H7 (cell line): ENCODE measurements at regions not wholly inside any gene's neighbourhood (a gene's known extent, or its start where the extent isn't known, plus 50 kb on each side); places are given as distances from the start of the nearest gene placed in this dataset.

Experiments
- DNase-seq: peaks from one replicate; pipeline ENCODE4 v3.0.0; 2012
- H3K27me3 ChIP-seq: 2 replicates; pipeline ENCODE4 v1.6.0; 2011; ENCODE audit warnings: mild to moderate bottlenecking, low read length; ENCODE audit not compliant: control insufficient read depth, insufficient read depth
- H3K36me3 ChIP-seq: replicated peaks from 2 replicates; pipeline ENCODE4 v1.5.1; 2011; ENCODE audit warnings: low read length; ENCODE audit not compliant: control insufficient read depth, insufficient read depth
- H3K4me3 ChIP-seq: 2 replicates; pipeline ENCODE4 v1.5.1; 2011; ENCODE audit warnings: low read depth, mild to moderate bottlenecking, control low read depth, low read length, moderate library complexity; ENCODE audit not compliant: insufficient read depth

DNA sequence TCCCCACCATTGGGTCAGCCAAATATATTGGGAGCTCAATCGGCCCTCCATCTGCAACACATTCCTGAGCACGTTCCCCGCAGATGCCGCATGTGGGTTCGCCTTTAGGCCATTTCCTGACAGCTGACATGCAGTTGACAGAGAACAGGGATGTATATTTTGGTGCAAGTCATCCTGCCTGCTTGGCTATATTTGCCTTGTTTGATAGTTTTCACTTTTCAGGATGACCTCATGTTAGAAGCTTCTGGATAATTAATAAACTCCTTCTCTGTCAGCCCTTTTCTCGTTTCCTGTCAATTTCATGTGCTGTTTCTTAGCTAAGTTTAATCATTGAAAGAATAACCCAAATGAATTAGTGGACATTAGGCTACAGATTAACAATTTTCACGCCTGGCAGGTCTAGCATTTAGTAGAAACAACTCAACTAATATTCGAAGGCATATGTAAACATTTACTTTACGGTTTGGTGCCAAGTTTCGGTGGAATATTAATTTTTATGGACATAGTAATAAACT is 105.8 kb upstream of the SLC5A12 start:
- Histone ChIP-seq H3K4me3 (no peak overlapping the region), H3K27me3 (no peaks in the 10 kb centered on the region), H3K36me3 (no peaks in the 10 kb centered on the region)
- DNase-seq, result no peak

DNA sequence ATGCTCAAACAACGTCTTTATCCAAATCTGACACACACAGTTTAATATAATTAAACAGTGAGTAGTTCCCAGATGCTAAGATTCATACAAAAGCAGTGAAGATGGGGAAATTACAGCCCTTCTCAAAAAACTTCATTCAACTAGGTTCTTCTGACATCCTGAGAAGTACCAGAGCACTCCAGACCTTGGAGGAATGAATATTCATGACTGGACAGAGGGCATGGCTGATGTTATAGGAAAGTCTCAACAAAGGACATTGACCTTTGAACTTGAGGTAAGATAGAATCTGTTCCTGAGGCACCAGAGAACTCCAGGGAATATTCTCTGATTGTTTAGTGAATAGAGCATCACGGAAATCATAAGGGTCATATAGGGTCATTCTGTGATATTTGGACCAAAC is 106.4 kb upstream of the SLC5A12 start:
- Histone ChIP-seq H3K27me3 (no peaks in the 10 kb centered on the region), H3K4me3 (no peak overlapping the region), H3K36me3 (no peaks in the 10 kb centered on the region)
- no peak for DNase-seq

DNA sequence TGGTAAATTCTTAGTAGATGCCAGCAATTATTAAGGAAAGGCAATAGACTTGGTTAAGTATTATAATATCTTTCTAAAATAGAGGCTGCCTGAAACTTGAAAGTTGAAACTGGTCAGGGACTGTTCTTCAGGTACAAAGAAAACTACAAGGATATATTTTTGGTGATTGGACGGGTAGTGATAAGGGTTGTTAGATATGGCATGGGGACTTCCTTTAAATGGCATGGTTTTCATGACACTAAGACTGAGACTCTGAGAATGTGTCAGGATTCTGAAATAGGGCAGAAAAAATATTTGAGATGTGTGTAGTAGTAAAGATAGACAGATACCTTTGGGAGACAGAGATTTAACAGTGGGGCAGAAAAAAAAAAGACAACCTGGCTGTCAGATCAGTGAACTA is 108.4 kb upstream of the SLC5A12 start:
- no peak for DNase-seq
- Histone ChIP-seq H3K36me3 (no peaks in the 10 kb centered on the region), H3K27me3 (no peaks in the 10 kb centered on the region), H3K4me3 (no peak overlapping the region)

DNA sequence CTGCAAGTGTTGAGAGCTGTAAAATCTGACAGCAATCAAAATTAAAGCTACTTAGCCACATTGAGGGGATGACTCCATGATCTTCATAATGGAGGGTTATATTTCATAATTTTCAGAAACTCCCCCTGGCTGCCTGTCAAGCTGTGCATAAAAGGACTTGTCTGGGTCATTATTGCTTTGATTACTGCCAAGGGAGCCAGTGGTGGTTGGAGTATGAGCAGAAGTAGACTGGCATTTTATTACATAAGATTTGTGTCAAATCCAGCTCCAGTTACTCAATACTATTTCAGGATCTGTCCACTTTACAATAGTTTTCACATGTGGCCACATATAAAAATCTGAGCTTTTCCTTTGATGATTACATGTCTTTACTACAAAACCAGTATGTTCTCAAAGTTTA is 108.9 kb upstream of the SLC5A12 start:
- no peaks in the 10 kb centered on the region for H3K36me3 ChIP-seq
- no peaks in the 10 kb centered on the region for H3K27me3 ChIP-seq
- no peak for DNase-seq

DNA sequence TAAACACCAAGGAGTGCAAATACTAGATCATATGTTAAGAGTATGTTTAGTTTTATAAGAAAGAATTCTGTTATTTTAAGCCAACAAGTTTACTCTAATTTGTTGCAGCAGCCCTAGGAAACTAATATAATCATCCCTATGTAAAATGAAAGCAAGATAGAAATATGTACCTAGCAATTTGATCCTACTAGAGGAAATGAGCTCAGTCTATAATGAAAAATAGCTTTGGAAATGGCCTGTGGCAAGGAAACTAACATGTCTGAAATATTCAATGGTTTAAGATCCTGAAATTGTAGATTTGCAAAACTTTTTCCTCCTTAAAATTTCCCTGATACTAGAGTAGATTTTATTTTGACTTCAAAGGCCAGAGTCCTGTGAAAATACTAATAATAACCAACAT is 112.7 kb upstream of the SLC5A12 start:
- Histone ChIP-seq H3K36me3 (no peaks in the 10 kb centered on the region), H3K27me3 (no peaks in the 10 kb centered on the region)

More for the DNA sequence above, 108.9 kb upstream of the SLC5A12 start:
- H3K4me3 ChIP-seq, result no peak overlapping the region

DNA sequence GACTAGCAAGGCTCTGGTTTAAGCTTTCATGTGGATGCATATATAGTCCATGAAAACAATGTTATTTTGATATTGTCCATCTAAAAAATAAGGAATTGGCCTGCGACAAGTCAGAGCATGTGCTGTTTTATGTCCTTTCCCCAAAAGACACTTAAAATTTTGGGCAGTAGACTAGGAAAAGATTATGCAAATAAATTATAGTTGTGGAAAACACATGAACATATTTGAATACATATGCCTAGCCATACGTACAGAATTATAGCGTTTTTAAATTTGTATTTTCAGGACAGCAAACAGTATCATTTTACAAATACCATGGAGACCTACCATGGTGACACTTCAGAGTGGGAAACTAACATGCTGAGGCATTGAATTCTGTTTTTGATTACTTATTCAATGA is 113.8 kb upstream of the SLC5A12 start:
- no peaks in the 10 kb centered on the region for H3K36me3 ChIP-seq

More for the DNA sequence above, 112.7 kb upstream of the SLC5A12 start:
- DNase-seq, result no peak
- H3K4me3 ChIP-seq, result no peak overlapping the region

DNA sequence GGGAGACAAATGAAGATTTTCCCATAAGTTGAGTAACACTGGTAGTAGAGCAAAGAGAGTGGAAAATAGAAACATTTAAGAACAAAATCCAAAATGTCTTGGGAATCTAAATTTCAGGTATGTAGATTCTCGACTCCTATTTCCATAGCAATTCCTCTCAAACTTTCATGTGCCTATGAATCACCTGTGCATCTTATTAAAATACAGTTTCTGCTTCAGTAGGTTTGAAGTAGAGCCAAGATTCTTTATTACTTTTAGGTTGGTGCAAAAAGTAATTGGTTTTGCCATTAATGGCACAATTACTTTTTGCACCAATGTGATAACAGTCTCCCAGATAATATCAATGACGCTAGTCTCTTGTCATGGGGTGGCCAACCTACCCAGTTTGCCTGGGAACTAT is 115.3 kb upstream of the SLC5A12 start:
- H3K4me3 ChIP-seq, result no peak overlapping the region
- no peaks in the 10 kb centered on the region for H3K27me3 ChIP-seq
- no peaks in the 10 kb centered on the region for H3K36me3 ChIP-seq
- DNase-seq, result no peak

More for the DNA sequence above, 113.8 kb upstream of the SLC5A12 start:
- DNase-seq, result no peak
- Histone ChIP-seq H3K27me3 (no peaks in the 10 kb centered on the region), H3K4me3 (no peak overlapping the region)

DNA sequence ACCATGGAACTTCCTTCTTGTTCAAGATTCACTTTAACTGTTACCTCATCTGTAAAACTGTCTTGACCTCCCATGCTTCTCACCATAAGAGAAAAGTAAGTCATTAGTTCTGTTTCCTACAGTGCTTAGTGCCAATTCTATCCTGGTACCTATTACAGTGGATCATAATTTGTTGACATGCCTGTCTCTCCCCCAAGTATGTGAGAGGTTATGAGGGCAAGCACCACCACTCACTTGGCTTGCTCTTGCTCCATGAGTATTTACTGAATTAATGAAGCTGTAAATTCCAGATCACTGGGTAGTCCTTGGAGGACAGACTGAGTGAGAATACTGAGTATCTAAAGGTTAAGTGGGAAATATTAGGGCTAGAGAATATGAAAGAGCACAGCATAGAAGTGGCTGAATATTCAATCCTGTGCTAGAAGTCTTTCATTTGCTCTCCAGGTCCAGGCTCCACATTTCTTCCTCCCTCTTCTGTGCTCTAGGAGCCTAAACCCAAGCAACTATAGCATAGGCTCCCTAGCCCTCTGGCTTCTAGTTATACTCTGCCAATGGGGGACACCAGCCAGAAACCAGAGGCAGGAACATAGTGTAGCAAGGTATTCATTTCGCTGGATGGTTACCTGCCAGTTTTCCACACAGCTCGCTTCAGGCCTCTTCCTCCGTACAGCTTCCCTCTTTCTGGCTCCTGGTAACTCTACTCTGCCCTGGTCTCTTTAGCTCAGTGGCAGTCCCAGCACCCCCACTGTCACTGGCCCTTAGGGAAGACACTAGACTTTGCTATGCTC is 118.2 kb upstream of the SLC5A12 start:
- no peak for DNase-seq
- Histone ChIP-seq H3K4me3 (no peak overlapping the region), H3K27me3 (no peaks in the 10 kb centered on the region), H3K36me3 (no peaks in the 10 kb centered on the region)

DNA sequence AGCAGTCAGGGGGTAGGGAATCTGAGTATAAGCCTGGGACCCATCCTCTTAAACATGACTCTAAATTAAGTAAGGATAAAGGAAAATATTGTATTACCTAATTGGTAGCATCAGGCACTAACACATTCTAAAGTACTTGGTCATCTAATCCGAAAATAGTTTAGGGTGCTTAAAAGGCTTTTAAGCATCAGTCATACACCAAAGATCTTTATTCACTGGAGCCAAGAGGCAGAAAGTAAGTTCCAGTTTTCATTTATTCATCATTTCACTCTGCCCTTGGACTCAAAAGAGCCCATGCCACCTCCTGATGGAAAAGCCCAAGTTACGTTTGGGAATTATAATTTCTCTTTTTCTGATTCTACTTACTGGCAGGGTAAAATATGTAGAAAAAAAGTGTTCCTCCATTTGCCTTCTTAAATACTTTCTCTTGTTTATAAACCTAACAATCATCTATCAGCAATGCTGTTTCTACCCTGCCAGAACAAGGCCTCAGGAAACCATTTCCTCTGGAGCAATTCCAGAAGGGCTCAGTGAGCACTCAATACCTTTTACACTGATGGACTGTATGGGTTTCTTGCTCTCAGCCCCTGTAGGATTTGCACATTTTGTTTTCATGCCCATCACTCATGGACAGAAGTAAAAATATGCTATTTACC is 120.1 kb upstream of the SLC5A12 start:
- H3K27me3 ChIP-seq, result no peaks in the 10 kb centered on the region
- no peak overlapping the region for H3K4me3 ChIP-seq
- H3K36me3 ChIP-seq, result no peaks in the 10 kb centered on the region
- no peak for DNase-seq

DNA sequence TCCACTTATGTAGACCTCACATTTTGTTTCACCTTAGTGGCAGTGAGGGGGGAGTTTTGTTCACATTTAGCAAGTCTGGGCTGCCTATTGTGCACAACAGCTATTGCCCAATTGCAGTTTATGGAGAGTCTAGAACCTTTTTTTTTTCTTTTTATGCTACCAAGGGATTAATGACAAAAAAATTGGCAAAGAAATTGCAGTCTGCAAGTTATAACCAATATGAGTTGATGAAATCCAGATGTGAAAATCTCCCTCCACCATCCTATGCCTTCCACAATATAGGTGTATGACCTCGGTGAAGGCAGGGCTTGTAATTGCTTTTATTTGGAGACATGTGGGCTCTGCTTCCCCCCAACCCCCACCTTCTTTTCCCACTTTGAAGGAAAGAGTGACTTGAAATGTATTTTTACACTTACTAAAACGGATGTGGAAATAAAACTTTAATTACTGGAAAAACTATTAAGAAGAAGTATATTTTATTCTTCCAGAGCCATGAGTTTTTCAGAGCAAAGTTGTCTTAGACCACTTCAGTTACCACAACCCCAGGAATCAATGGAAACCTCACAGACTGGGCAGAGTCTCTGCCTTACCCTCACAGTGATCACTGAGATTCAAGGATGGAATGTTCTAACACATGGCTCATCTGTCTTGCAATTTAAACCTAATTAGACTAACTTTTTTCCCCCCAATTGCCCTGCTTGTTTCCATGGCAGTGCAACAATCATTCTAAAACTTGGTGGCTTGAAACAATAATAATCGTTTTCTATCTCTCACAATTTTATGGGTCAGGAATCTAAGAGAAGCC is 120.8 kb upstream of the SLC5A12 start:
- no peaks in the 10 kb centered on the region for H3K36me3 ChIP-seq
- H3K27me3 ChIP-seq, result no peaks in the 10 kb centered on the region
- no peak for DNase-seq
- H3K4me3 ChIP-seq, result no peak overlapping the region

DNA sequence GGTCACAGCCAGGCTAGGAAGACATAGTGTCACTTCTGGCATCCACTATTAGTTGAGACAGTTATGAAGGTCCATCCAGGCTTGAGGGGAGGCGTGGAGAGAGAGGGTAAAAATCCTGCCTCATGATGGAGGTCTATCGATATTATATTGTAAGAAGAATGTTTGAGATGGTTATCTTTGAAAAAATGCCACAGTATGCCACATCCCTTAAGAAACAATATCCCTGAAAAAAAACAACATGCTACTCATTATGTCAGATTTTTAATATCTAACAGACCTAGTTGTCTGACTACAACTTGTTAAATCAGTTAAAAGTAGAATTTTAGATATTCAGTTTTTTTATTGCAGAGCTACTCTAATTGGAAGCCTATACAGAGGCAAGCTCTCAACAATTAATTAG is 121.7 kb upstream of the SLC5A12 start:
- Histone ChIP-seq H3K27me3 (no peaks in the 10 kb centered on the region), H3K4me3 (no peak overlapping the region), H3K36me3 (no peaks in the 10 kb centered on the region)
- DNase-seq, result no peak

DNA sequence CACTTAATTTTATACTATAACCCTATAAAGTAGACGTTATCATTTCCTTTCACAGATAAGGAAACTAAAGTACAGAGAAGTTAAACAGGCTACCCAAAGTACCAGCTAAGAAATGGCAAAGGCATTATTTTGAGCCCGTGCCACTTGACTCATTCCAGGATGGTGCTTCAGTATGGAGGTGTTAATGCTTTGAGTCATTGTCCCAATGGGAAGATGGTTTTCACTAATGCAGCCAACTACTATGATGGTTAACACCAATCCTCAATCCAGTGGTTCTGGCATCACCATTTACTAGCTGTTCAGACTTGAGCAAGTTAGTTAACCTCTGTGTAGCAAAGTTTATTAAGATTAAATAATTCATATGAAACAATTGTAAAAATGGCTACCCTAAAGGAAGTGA is 123.1 kb upstream of the SLC5A12 start:
- Histone ChIP-seq H3K36me3 (no peaks in the 10 kb centered on the region), H3K27me3 (no peaks in the 10 kb centered on the region), H3K4me3 (no peak overlapping the region)
- no peak for DNase-seq

DNA sequence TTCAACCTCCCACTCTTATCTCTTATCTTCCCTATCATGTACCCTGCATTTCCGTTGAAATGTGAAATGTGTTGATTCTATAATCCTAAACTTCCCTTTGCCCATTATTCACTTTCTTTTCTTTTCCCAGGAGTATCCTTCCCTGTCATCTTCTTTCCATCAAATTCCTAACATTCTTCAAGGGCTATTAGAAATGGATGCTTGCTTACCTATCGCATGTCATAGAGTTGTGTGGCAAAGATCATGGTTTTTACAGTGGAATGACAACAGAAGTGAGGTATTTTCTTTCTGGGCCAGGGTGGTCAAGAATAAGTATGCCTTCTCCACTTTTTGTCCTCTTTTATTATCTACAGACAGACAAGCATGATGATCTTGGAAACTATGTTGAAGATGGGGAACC is 124.4 kb upstream of the SLC5A12 start:
- no peaks in the 10 kb centered on the region for H3K27me3 ChIP-seq
- no peak for DNase-seq
- no peaks in the 10 kb centered on the region for H3K36me3 ChIP-seq
- no peak overlapping the region for H3K4me3 ChIP-seq

DNA sequence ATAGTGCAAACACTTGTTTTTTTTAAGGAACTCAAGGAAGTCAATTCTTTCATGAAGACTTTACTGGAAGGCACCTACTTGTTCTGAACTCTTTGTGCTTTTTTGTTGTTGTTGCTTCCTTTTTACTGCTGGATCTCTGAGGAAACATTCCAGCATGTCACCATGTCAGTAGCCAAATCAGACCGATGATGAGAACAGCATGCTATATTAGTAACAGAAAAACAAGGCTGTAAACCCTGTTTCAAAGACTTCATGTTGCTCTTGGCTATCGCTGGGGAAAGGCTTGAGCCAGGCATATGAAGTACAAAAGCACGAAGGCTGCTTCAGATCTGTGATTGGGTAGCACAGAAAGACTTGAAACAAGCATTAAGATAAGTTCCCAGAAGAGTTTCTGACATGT is 125.6 kb upstream of the SLC5A12 start:
- no peak overlapping the region for H3K4me3 ChIP-seq
- no peak for DNase-seq
- no peaks in the 10 kb centered on the region for H3K36me3 ChIP-seq
- no peaks in the 10 kb centered on the region for H3K27me3 ChIP-seq

DNA sequence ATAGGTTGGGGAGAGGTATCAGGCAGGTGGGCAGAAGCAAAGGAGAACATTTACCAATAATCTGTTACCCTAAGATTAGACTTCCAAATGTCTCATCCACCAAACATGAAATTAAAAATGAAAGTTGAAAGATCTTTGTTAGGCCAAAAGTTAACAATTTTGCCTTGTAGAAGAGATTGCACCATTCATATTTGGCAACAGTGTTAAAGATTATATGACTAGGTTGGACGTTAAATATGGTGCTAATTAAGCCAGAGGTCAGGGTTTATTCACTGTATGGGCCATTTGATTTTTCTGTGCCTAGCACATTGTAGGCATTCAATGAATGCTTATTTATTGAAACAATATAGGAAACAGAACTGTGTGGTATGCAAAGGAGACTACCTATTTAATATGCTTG is 126.1 kb upstream of the SLC5A12 start:
- Histone ChIP-seq H3K4me3 (no peak overlapping the region), H3K36me3 (no peaks in the 10 kb centered on the region), H3K27me3 (no peaks in the 10 kb centered on the region)
- no peak for DNase-seq
